Fibroblast of lung (primary cell): ENCODE measurements at regions not wholly inside any gene's neighbourhood (a gene's known extent, or its start where the extent isn't known, plus 50 kb on each side); places are given as distances from the start of the nearest gene placed in this dataset.

Experiments used
- DNase-seq, 2 donors: peaks; one replicate each; pipeline versions ENCODE4 v3.0.0 to v3.0.0-alpha.2; 2010; ENCODE audit warnings: low read depth in 2 of 2
- H2AFZ ChIP-seq: 2 replicates; pipeline ENCODE4 v1.5.1; 2012; ENCODE audit warnings: low read length, control low read depth, inconsistent platforms
- H3K27ac ChIP-seq: 2 replicates; pipeline ENCODE4 v1.5.1; 2011; ENCODE audit warnings: low read length, control low read depth; ENCODE audit not compliant: insufficient read depth
- H3K27me3 ChIP-seq: 2 replicates; pipeline ENCODE4 v1.5.1; 2011; ENCODE audit warnings: mild to moderate bottlenecking, low read length; ENCODE audit not compliant: control insufficient read depth, insufficient read depth
- H3K36me3 ChIP-seq: 2 replicates; pipeline ENCODE4 v1.5.1; 2011; ENCODE audit warnings: low read length; ENCODE audit not compliant: control insufficient read depth, insufficient read depth
- H3K4me1 ChIP-seq: 2 replicates; pipeline ENCODE4 v1.5.1; 2011; ENCODE audit warnings: low read length; ENCODE audit not compliant: control insufficient read depth, insufficient read depth; ENCODE audit errors: extremely low read depth
- H3K4me2 ChIP-seq: 2 replicates; pipeline ENCODE4 v1.5.1; 2011; ENCODE audit warnings: low read length, control low read depth; ENCODE audit not compliant: insufficient read depth; ENCODE audit errors: extremely low read depth
- H3K4me3 ChIP-seq, 4 experiments: fragments of 200-600 bp in 1 of 4; sonication (generic) in 1 of 4; replicated peaks in 1 of 4; 2 replicates each; pipeline ENCODE4 v1.5.1; 2011 to 2016; ENCODE audit warnings: low read length in 4 of 4, low read depth in 3 of 4, mild to moderate bottlenecking in 3 of 4, control low read depth in 2 of 4, inconsistent platforms in 1 of 4, mixed read lengths in 1 of 4; ENCODE audit not compliant: insufficient read depth in 1 of 4; ENCODE audit errors: control extremely low read depth in 1 of 4
- H3K79me2 ChIP-seq: 2 replicates; pipeline ENCODE4 v1.5.1; 2012; ENCODE audit warnings: mild to moderate bottlenecking, low read length, inconsistent platforms; ENCODE audit not compliant: control insufficient read depth, insufficient read depth
- H3K9ac ChIP-seq: 2 replicates; pipeline ENCODE4 v1.5.1; 2011; ENCODE audit warnings: mild to moderate bottlenecking, low read length, control low read depth; ENCODE audit not compliant: insufficient read depth
- H3K9me3 ChIP-seq: 2 replicates; pipeline ENCODE4 v1.5.1; 2012; ENCODE audit warnings: low read depth, low read length; ENCODE audit not compliant: control insufficient read depth, insufficient read depth
- H4K20me1 ChIP-seq: 2 replicates; pipeline ENCODE4 v1.5.1; 2011; ENCODE audit warnings: low read length; ENCODE audit not compliant: control insufficient read depth, insufficient read depth; ENCODE audit errors: extremely low read depth
- EZH2 ChIP-seq: IDR thresholded peaks from 2 replicates; pipeline ENCODE4 v1.5.1; 2012; ENCODE audit warnings: low read length, control low read depth, mild to moderate bottlenecking; ENCODE audit errors: missing control alignments
- TF ChIP-seq, protein P1 (sequence below), 2 donors: IDR thresholded peaks in 1 of 2; conservative IDR thresholded peaks in 1 of 2; 1 replicate in 1 of 2; 2 replicates in 1 of 2; pipeline ENCODE4 v1.5.1; 2011 to 2012; ENCODE audit warnings: low read length in 2 of 2, control low read depth in 1 of 2, inconsistent platforms in 1 of 2, low read depth in 1 of 2, mild to moderate bottlenecking in 1 of 2

DNA sequence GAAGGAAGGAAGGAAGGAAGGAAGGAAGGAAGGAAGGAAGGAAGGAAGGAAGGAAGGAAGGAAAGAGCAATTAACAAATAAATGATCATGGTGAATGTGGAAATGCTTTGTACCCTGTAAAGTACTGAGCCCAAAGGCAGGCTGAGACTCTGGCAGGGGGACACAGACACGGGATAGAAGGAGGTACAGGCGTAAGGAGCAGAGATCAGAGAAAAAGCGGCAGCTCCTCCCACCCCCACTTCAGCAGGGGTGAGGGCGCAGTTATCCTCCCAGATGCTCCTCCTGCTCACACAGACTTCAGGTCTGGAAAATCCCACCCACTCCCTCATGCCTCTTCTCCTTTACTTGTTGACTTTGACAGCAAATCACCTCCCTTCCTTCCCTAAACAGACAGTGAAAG is 464.5 kb downstream of the MATN1 start:
- Histone ChIP-seq H3K36me3 (no peaks in the 10 kb centered on the region), H3K4me1 (no peaks in the 10 kb centered on the region), H3K9ac (no peak overlapping the region), H3K4me3 (no peak overlapping the region), H3K79me2 (no peaks in the 10 kb centered on the region), H2AFZ (no peak overlapping the region), H4K20me1 (no peaks in the 10 kb centered on the region), H3K4me2 (no peak overlapping the region), H3K27ac (no peak overlapping the region), H3K9me3 (no peaks in the 10 kb centered on the region), H3K27me3 (no peaks in the 10 kb centered on the region)
- no peak for TF ChIP-seq EZH2
- DNase-seq: no peak

DNA sequence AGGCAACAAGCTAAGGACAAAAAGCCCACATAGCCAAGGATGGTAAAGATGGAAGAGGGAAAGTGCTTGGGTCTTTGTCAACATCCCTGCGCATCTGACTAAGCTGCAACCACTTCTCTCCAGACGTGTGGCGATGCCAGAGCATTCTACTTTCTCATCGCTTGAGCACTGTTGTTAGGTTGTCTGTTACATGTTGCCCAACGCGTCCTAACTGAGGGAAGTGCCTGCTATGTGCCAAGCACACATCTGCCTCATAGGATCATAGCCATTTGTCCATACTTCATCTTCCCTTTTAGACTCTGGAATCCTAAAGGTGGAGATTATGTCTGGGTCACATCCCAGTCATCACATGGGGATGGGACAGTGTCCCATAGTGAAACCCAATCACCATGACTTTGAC is 464.9 kb downstream of the MATN1 start:
- no peaks in the 10 kb centered on the region for H3K4me1 ChIP-seq
- no peak for DNase-seq
- no peaks in the 10 kb centered on the region for H3K79me2 ChIP-seq
- no peaks in the 10 kb centered on the region for H4K20me1 ChIP-seq
- no peak overlapping the region for H3K9ac ChIP-seq
- TF ChIP-seq, protein P1, sequence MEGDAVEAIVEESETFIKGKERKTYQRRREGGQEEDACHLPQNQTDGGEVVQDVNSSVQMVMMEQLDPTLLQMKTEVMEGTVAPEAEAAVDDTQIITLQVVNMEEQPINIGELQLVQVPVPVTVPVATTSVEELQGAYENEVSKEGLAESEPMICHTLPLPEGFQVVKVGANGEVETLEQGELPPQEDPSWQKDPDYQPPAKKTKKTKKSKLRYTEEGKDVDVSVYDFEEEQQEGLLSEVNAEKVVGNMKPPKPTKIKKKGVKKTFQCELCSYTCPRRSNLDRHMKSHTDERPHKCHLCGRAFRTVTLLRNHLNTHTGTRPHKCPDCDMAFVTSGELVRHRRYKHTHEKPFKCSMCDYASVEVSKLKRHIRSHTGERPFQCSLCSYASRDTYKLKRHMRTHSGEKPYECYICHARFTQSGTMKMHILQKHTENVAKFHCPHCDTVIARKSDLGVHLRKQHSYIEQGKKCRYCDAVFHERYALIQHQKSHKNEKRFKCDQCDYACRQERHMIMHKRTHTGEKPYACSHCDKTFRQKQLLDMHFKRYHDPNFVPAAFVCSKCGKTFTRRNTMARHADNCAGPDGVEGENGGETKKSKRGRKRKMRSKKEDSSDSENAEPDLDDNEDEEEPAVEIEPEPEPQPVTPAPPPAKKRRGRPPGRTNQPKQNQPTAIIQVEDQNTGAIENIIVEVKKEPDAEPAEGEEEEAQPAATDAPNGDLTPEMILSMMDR (conservative IDR thresholded peaks at IDR 0.05 in 1 of 2, IDR thresholded peaks at IDR 0.05 in 1 of 2; ENCODE audit: low read depth in 1 of 2, low read length in 2 of 2): no peak
- no peak overlapping the region for H3K27ac ChIP-seq
- H3K4me3 ChIP-seq: no peak overlapping the region
- H2AFZ ChIP-seq: no peak overlapping the region
- H3K4me2 ChIP-seq: no peak overlapping the region
- no peaks in the 10 kb centered on the region for H3K36me3 ChIP-seq
- no peaks in the 10 kb centered on the region for H3K9me3 ChIP-seq
- no peaks in the 10 kb centered on the region for H3K27me3 ChIP-seq

DNA sequence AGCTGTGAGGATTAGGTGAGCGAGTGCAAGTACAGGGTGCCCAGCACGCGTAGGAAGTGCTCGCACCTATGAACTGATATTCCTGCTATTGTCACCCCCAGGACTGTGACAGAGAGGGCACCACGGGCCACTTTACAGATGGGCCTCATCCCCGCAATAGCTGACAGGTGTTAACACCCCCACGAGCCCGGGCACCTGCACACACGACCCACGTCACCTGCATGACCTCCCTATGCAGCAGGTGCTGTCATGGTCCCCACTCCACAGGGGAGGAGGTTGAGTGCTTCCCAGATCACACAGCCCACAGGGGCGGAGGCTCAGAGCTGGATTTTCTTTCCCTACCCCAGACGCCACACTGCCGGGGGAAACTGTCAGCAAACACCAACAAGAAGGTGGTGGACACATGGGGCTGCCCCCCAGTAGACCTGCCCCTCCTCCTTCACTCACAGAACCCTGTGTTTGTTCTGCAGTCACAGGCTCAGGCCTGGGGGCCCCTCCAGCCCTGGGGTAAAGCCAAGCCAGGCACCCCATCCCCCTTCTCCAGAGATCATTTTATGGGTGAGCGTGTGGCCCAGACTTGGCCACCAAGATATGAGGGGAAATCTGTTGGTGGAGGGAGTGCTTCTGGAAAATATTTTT is 465.5 kb downstream of the MATN1 start:
- Histone ChIP-seq H3K9ac (no peak overlapping the region), H3K27ac (no peak overlapping the region), H2AFZ (no peak overlapping the region), H4K20me1 (no peaks in the 10 kb centered on the region), H3K4me2 (no peak overlapping the region), H3K4me3 (no peak overlapping the region), H3K4me1 (no peaks in the 10 kb centered on the region), H3K9me3 (no peaks in the 10 kb centered on the region), H3K36me3 (no peaks in the 10 kb centered on the region), H3K27me3 (no peaks in the 10 kb centered on the region), H3K79me2 (no peaks in the 10 kb centered on the region)
- TF ChIP-seq, protein P1 (conservative IDR thresholded peaks at IDR 0.05 in 1 of 2, IDR thresholded peaks at IDR 0.05 in 1 of 2; ENCODE audit: low read depth in 1 of 2, low read length in 2 of 2): no peak
- TF ChIP-seq EZH2: no peak
- no peak for DNase-seq
